WTC11 (cell line): ENCODE measurements at regions not wholly inside any gene's neighbourhood (a gene's known extent, or its start where the extent isn't known, plus 50 kb on each side); places are given as distances from the start of the nearest gene placed in this dataset.

Experiments
- ATAC-seq: fragments of 200-7000 bp; cut with Tn5 transposase; 2 replicates; pipeline ENCODE4 v1.10.0; 2021; ENCODE audit warnings: mild to moderate bottlenecking, moderate library complexity
- CTCF ChIA-PET: fragments of 300-600 bp; sonication (Branson Sonifier 250); formaldehyde crosslinking; loops from one replicate; lab custom pipeline; 2021; ENCODE audit warnings: antibody characterized with exemption; lab: Charles Lee
- POLR2A ChIA-PET: fragments of 350-600 bp; sonication (Branson Sonifier 250); formaldehyde crosslinking; loops from one replicate; lab custom pipeline; 2021; ENCODE audit warnings: antibody characterized with exemption; lab: Charles Lee
- DNase-seq: peaks from one replicate; pipeline ENCODE4 v3.0.0; 2021; ENCODE audit warnings: low spot score
- H3K27ac Mint-ChIP-seq: 2 replicates; pipeline ENCODE4 v1.8.0; 2021; ENCODE audit warnings: mixed read lengths
- H3K27me3 Mint-ChIP-seq: 2 replicates; pipeline ENCODE4 v1.8.0; 2021; ENCODE audit warnings: low read depth, mild to moderate bottlenecking, moderate library complexity, mixed read lengths
- H3K36me3 Mint-ChIP-seq: 2 replicates; pipeline ENCODE4 v1.8.0; 2021; ENCODE audit warnings: mixed read lengths
- H3K4me1 Mint-ChIP-seq: 2 replicates; pipeline ENCODE4 v1.8.0; 2022; ENCODE audit warnings: mixed read lengths
- H3K4me3 Mint-ChIP-seq: 2 replicates; pipeline ENCODE4 v1.8.0; 2021; ENCODE audit warnings: mild to moderate bottlenecking, moderate library complexity, mixed read lengths
- H3K9me3 Mint-ChIP-seq: 2 replicates; pipeline ENCODE4 v1.8.0; 2021; ENCODE audit warnings: mixed read lengths
- CREM ChIP-seq: sonication (generic); formaldehyde crosslinking; IDR thresholded peaks from 2 replicates; pipeline ENCODE4 v1.8.1; 2022; ENCODE audit warnings: mild to moderate bottlenecking, missing genetic modification reagents, moderate library complexity
- ESRRA ChIP-seq: sonication (generic); formaldehyde crosslinking; IDR thresholded peaks from 2 replicates; pipeline ENCODE4 v1.8.1; 2022; ENCODE audit warnings: mild to moderate bottlenecking, missing genetic modification reagents, borderline replicate concordance
- FOXK1 ChIP-seq: sonication (generic); formaldehyde crosslinking; IDR thresholded peaks from 2 replicates; pipeline ENCODE4 v1.8.0; 2022; ENCODE audit warnings: mild to moderate bottlenecking, moderate library complexity, missing genetic modification reagents
- GABPB1 ChIP-seq: sonication (generic); formaldehyde crosslinking; IDR thresholded peaks from 2 replicates; pipeline ENCODE4 v1.8.1; 2023; ENCODE audit warnings: mild to moderate bottlenecking, missing genetic modification reagents
- MLX ChIP-seq: sonication (generic); formaldehyde crosslinking; IDR thresholded peaks from 2 replicates; pipeline ENCODE4 v1.8.1; 2023; ENCODE audit warnings: mild to moderate bottlenecking, missing genetic modification reagents, moderate library complexity
- MYBL2 ChIP-seq: sonication (generic); formaldehyde crosslinking; IDR thresholded peaks from 2 replicates; pipeline ENCODE4 v1.8.1; 2023; ENCODE audit warnings: mild to moderate bottlenecking, moderate library complexity, missing genetic modification reagents
- NFATC4 ChIP-seq: fragments of 250-450 bp; sonication (Bioruptor Pico); IDR thresholded peaks from 2 replicates; pipeline ENCODE4 v1.9.0; 2021; ENCODE audit warnings: mild to moderate bottlenecking
- NR1H2 ChIP-seq: sonication (generic); formaldehyde crosslinking; IDR thresholded peaks from 2 replicates; pipeline ENCODE4 v1.9.0; 2021; ENCODE audit warnings: mild to moderate bottlenecking, moderate library complexity, missing genetic modification reagents
- NR3C1 ChIP-seq: sonication (generic); formaldehyde crosslinking; conservative IDR thresholded peaks from 2 replicates; pipeline ENCODE4 v1.8.1; 2023; ENCODE audit warnings: low read depth, mild to moderate bottlenecking, missing genetic modification reagents
- PRDM15 ChIP-seq: sonication (generic); formaldehyde crosslinking; IDR thresholded peaks from 2 replicates; pipeline ENCODE4 v1.8.0; 2022; ENCODE audit warnings: missing genetic modification reagents
- RORB ChIP-seq: fragments of 250-450 bp; sonication (Bioruptor Pico); IDR thresholded peaks from 2 replicates; pipeline ENCODE4 v1.9.0; 2021; ENCODE audit warnings: mild to moderate bottlenecking
- SMAD3 ChIP-seq: sonication (generic); formaldehyde crosslinking; IDR thresholded peaks from 2 replicates; pipeline ENCODE4 v1.8.0; 2022; ENCODE audit warnings: missing genetic modification reagents, mild to moderate bottlenecking, borderline replicate concordance
- USF2 ChIP-seq: sonication (generic); formaldehyde crosslinking; IDR thresholded peaks from 2 replicates; pipeline ENCODE4 v1.8.1; 2023; ENCODE audit warnings: mild to moderate bottlenecking, missing genetic modification reagents, moderate library complexity
- ZBTB21 ChIP-seq: sonication (generic); formaldehyde crosslinking; IDR thresholded peaks from 2 replicates; pipeline ENCODE4 v1.8.1; 2023; ENCODE audit warnings: mild to moderate bottlenecking, missing genetic modification reagents, borderline replicate concordance
- ZBTB43 ChIP-seq: sonication (generic); formaldehyde crosslinking; IDR thresholded peaks from 2 replicates; pipeline ENCODE4 v1.8.1; 2023; ENCODE audit warnings: mild to moderate bottlenecking, missing genetic modification reagents
- ZNF317 ChIP-seq: sonication (generic); formaldehyde crosslinking; IDR thresholded peaks from 2 replicates; pipeline ENCODE4 v1.8.1; 2023; ENCODE audit warnings: low read depth, mild to moderate bottlenecking, moderate library complexity, missing genetic modification reagents, borderline replicate concordance
- ZSCAN18 ChIP-seq: fragments of 250-450 bp; sonication (Bioruptor Pico); IDR thresholded peaks from 2 replicates; pipeline ENCODE4 v2.1.2; 2022; ENCODE audit warnings: mild to moderate bottlenecking, moderate library complexity

- no peaks in the 10 kb centered on the region for H3K27me3 Mint-ChIP-seq
- no peak for DNase-seq
Measured at GRCh38 chr1:79660129-79660528, 653.6 kb upstream of the ADGRL4 start.

GRCh38 chr1:79657951-79658658, 651.6 kb upstream of the ADGRL4 start:
- Mint-ChIP-seq H3K9me3 (no peaks in the 10 kb centered on the region), H3K4me1 (peaks cover 19% of the 10 kb centered on the region), H3K36me3 (no peaks in the 10 kb centered on the region), H3K27ac (peak overlapping the region; percentile 32; the same call in 1 of the 2 replicates), H3K27me3 (no peaks in the 10 kb centered on the region), H3K4me3 (no peak overlapping the region)
- ChIA-PET POLR2A (no interaction called here), CTCF (no interaction called here)
- DNase-seq = no peak
- TF ChIP-seq ZSCAN18 (CRISPR knock-in tag) = no peak
- TF ChIP-seq NR3C1 (CRISPR knock-in tag) = no peak
- ATAC-seq = peak; percentile 52; the same call in 1 of the 2 replicates

More at GRCh38 chr1:79660129-79660528, 653.6 kb upstream of the ADGRL4 start:
- ATAC-seq = no peak
- no peaks in the 10 kb centered on the region for H3K9me3 Mint-ChIP-seq
- CTCF ChIA-PET = no interaction called here
- peaks cover 23% of the 10 kb centered on the region for H3K4me1 Mint-ChIP-seq
- no peak overlapping the region for H3K27ac Mint-ChIP-seq
- TF ChIP-seq CREM (no peak), RORB (CRISPR knock-in tag) (no peak), ZBTB43 (no peak), MLX (no peak), PRDM15 (no peak), NR1H2 (CRISPR knock-in tag) (no peak), USF2 (CRISPR knock-in tag) (no peak), MYBL2 (CRISPR knock-in tag) (no peak), ESRRA (no peak), SMAD3 (CRISPR knock-in tag) (no peak), FOXK1 (CRISPR knock-in tag) (no peak), ZNF317 (CRISPR knock-in tag) (no peak)
- TF ChIP-seq, all 79 proteins: peak for 0
- Mint-ChIP-seq H3K36me3 (no peaks in the 10 kb centered on the region), H3K4me3 (no peak overlapping the region)
- POLR2A ChIA-PET = no interaction called here

GRCh38 chr1:79655876-79656275, 649.3 kb upstream of the ADGRL4 start:
- H3K4me1 Mint-ChIP-seq = peaks cover 19% of the 10 kb centered on the region
- no peak for DNase-seq
- ATAC-seq = no peak
- CTCF ChIA-PET = interaction anchor here (0.6 to 0.7 kb wide), 2 partner anchors 35 to 192 kb away, joined by 3 to 5 read pairs; no protein-coding TSS in a partner anchor
- H3K9me3 Mint-ChIP-seq = no peaks in the 10 kb centered on the region
- H3K36me3 Mint-ChIP-seq = no peaks in the 10 kb centered on the region
- TF ChIP-seq GABPB1 (CRISPR knock-in tag) (no peak), NFATC4 (CRISPR knock-in tag) (no peak), ZBTB21 (CRISPR knock-in tag) (no peak)
- H3K4me3 Mint-ChIP-seq = no peak overlapping the region
- no peaks in the 10 kb centered on the region for H3K27me3 Mint-ChIP-seq
- no peak overlapping the region for H3K27ac Mint-ChIP-seq
- POLR2A ChIA-PET = no interaction called here
